ENCODE measurements at regions not wholly inside any gene's neighbourhood (a gene's known extent, or its start where the extent isn't known, plus 50 kb on each side); places are given as distances from the start of the nearest gene placed in this dataset.

- no peak for DNase-seq (ENCODE audit: low read depth)
Measured at GRCh38 chr7:113998934-113999333, 80.1 kb upstream of the PPP1R3A start.

GRCh38 chr7:113996405-113996804 is 77.6 kb upstream of the PPP1R3A start:
- peak; percentile 50 for DNase-seq (ENCODE audit: low read depth)

GRCh38 chr7:113986216-113986615 is 67.4 kb upstream of the PPP1R3A start:
- no peak for DNase-seq (ENCODE audit: low read depth)

GRCh38 chr7:113976508-113976907 is 57.7 kb upstream of the PPP1R3A start:
- DNase-seq (ENCODE audit: low read depth) = no peak

GRCh38 chr7:113968713-113969112 is 49.9 kb upstream of the PPP1R3A start:
- DNase-seq (ENCODE audit: low read depth) = no peak

Data from HT1080 (cell line).